ENCODE measurements at regions not wholly inside any gene's neighbourhood (a gene's known extent, or its start where the extent isn't known, plus 50 kb on each side); places are given as distances from the start of the nearest gene placed in this dataset.

DNA sequence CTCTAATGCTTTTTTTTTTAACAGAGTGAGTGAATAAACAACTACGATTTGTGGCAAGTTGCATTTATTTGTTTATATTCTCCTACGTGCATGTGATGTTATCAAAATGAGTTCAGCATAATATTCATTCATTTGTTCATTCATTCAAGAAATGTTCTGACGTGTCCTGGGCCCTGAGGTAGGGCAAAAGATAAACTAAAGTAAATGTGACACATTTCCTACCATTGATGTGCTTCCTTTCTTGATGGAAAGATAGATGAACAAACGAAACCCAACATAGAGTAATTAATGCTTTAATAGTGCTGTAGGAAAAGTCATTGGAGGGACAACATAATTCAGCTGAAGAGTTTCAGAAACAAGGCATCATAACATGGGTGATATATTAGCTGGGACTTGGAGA is 261.5 kb upstream of the KCNMB2 start:
- H3K36me3 ChIP-seq (ENCODE audit: control insufficient read depth, insufficient read depth, low read length), result no peaks in the 10 kb centered on the region
- no peak overlapping the region for H3K4me3 ChIP-seq (ENCODE audit: low read length)
- 77% methylated on average over 3 of the region's 4 CpGs for WGBS (ENCODE audit: insufficient coverage, low lambda C conversion rate)
- DNase-seq, result no peak
- H3K27me3 ChIP-seq (ENCODE audit: control insufficient read depth, insufficient read depth, low read length), result no peaks in the 10 kb centered on the region
- H3K4me1 ChIP-seq (ENCODE audit: control insufficient read depth, insufficient read depth, low read length), result peaks cover 30% of the 10 kb centered on the region
- H3K27ac ChIP-seq (ENCODE audit: low read length), result peak overlapping the region; percentile 40
- peaks cover 12% of the 10 kb centered on the region for H3K9me3 ChIP-seq (ENCODE audit: control insufficient read depth, low read depth, low read length)

DNA sequence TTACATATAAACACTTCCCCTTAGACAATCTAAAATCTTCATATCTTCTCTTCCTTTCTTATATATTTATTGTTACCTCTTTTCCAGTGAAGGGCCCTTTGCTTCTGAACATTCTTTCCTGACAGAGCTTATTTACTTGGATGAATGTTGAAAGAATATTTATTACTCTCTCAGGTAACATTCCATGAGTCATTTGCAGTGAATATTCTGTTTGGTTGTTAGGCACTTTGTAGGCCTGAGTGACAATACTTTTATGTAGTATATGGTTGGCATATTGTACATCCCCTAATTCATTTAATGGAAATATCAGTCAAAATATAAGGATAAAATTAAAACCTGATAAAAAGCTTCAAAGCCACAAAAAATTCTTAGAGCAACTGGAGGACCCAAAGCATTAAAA is 260.9 kb upstream of the KCNMB2 start:
- H3K27ac ChIP-seq (ENCODE audit: low read length), result peak overlapping the region; percentile 40
- peak; percentile 19 to 49 for DNase-seq
- no peak overlapping the region for H3K4me3 ChIP-seq (ENCODE audit: low read length)

DNA sequence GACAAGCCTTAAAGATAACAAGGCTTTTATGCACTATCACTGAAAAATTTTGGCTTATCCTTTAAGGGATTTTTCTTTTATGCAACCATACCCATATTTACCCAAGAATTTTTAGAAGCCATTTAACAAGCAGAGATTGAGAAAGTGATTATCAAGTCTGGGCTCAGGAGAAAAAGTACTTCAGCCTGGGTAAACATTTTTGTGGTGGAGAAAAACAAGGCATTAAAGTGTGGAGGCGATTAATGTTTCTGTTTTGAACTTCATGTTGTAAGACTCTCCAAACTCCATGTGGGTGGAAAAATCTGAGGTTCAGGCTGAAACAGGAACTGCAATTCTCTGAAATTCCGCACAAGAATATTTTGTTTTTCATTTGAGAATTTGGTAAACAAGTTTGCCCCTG is 260.4 kb upstream of the KCNMB2 start:
- Histone ChIP-seq H3K4me3 (ENCODE audit: low read length) (no peak overlapping the region), H3K27me3 (ENCODE audit: control insufficient read depth, insufficient read depth, low read length) (no peaks in the 10 kb centered on the region), H3K4me1 (ENCODE audit: control insufficient read depth, insufficient read depth, low read length) (peaks cover 30% of the 10 kb centered on the region), H3K36me3 (ENCODE audit: control insufficient read depth, insufficient read depth, low read length) (no peaks in the 10 kb centered on the region), H3K9me3 (ENCODE audit: control insufficient read depth, low read depth, low read length) (peaks cover 15% of the 10 kb centered on the region), H3K27ac (ENCODE audit: low read length) (peak overlapping the region; percentile 40)
- DNase-seq, result no peak
- WGBS (ENCODE audit: insufficient coverage, low lambda C conversion rate), result no CpG with 5 or more reads among the region's 2 CpGs

More for the DNA sequence above, 260.9 kb upstream of the KCNMB2 start:
- Histone ChIP-seq H3K9me3 (ENCODE audit: control insufficient read depth, low read depth, low read length) (peaks cover 12% of the 10 kb centered on the region), H3K4me1 (ENCODE audit: control insufficient read depth, insufficient read depth, low read length) (peaks cover 30% of the 10 kb centered on the region), H3K36me3 (ENCODE audit: control insufficient read depth, insufficient read depth, low read length) (no peaks in the 10 kb centered on the region), H3K27me3 (ENCODE audit: control insufficient read depth, insufficient read depth, low read length) (no peaks in the 10 kb centered on the region)

DNA sequence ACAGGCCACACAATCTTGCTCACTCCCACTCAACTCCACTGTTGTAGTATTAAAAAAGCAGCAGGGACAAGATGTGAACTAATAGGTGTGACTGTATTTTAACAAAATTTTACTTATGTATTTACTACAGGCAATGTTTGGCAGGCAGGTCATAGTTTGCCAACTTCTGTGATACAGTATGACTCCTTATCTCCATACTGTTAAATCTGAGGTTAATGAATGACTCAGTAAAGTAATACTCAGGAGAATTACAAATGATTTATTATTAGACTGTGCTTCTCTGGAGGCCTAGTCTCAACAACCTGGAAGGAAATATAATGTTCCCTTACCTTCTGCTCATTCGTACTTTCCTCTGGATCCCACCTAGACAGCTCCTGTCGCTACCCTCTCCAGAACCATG is 258.6 kb upstream of the KCNMB2 start:
- DNase-seq, result peak; percentile 57 to 83
- no peaks in the 10 kb centered on the region for H3K27me3 ChIP-seq (ENCODE audit: control insufficient read depth, insufficient read depth, low read length)
- peak overlapping the region; percentile 89 for H3K27ac ChIP-seq (ENCODE audit: low read length)
- WGBS (ENCODE audit: insufficient coverage, low lambda C conversion rate), result 27% methylated on average over 2 of the region's 2 CpGs
- H3K4me1 ChIP-seq (ENCODE audit: control insufficient read depth, insufficient read depth, low read length), result peaks cover 26% of the 10 kb centered on the region
- peaks cover 18% of the 10 kb centered on the region for H3K9me3 ChIP-seq (ENCODE audit: control insufficient read depth, low read depth, low read length)
- H3K36me3 ChIP-seq (ENCODE audit: control insufficient read depth, insufficient read depth, low read length), result no peaks in the 10 kb centered on the region
- no peak overlapping the region for H3K4me3 ChIP-seq (ENCODE audit: low read length)

DNA sequence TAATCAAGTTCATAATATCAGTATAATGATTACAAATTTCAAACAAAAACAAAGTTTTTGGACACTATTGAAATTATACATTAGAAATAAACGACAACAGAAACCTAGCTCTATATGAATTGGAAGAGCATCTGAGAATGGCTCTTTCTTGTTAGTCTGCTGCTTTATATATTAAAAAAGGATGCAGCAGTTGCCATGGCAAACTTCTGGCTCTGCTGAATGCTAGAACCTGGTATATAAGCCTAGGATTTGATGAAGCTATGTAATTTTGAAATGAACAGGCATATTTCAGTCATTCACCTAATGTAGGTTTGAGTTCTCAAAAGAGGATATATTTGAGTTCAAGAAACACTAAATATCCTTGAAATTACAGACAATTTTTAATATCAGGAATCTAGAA is 252.7 kb upstream of the KCNMB2 start:
- whole genome bisulfite sequencing (ENCODE audit: insufficient coverage, low lambda C conversion rate), result 100% methylated on average over 1 of the region's 1 CpG
- no peak overlapping the region for H3K27ac ChIP-seq (ENCODE audit: low read length)
- H3K4me1 ChIP-seq (ENCODE audit: control insufficient read depth, insufficient read depth, low read length), result no peaks in the 10 kb centered on the region
- no peak overlapping the region for H3K4me3 ChIP-seq (ENCODE audit: low read length)
- peaks cover 19% of the 10 kb centered on the region for H3K9me3 ChIP-seq (ENCODE audit: control insufficient read depth, low read depth, low read length)
- no peak for DNase-seq
- H3K36me3 ChIP-seq (ENCODE audit: control insufficient read depth, insufficient read depth, low read length), result no peaks in the 10 kb centered on the region
- no peaks in the 10 kb centered on the region for H3K27me3 ChIP-seq (ENCODE audit: control insufficient read depth, insufficient read depth, low read length)

DNA sequence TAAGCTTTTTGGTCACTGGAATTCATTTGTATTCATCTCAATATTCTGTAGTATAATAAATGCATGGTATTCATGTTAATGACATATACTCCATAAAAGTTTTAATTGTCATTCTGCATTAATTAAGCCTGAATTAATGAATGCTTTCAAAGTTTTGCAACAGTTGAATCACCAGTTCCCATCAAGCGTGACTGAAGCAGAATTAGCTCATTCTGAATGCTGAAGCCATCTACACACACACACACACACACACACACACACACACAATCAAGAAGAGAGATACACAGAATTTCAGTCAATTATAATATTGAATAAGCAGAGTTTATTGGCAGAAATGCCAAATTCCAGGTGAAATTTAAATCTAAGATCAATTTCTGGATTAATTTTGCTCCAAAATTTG is 252.1 kb upstream of the KCNMB2 start:
- Histone ChIP-seq H3K9me3 (ENCODE audit: control insufficient read depth, low read depth, low read length) (peaks cover 13% of the 10 kb centered on the region), H3K4me3 (ENCODE audit: low read length) (no peak overlapping the region), H3K4me1 (ENCODE audit: control insufficient read depth, insufficient read depth, low read length) (no peaks in the 10 kb centered on the region), H3K27ac (ENCODE audit: low read length) (no peak overlapping the region), H3K27me3 (ENCODE audit: control insufficient read depth, insufficient read depth, low read length) (no peaks in the 10 kb centered on the region), H3K36me3 (ENCODE audit: control insufficient read depth, insufficient read depth, low read length) (no peaks in the 10 kb centered on the region)
- no peak for DNase-seq
- WGBS (ENCODE audit: insufficient coverage, low lambda C conversion rate), result no CpG with 5 or more reads among the region's 1 CpG

DNA sequence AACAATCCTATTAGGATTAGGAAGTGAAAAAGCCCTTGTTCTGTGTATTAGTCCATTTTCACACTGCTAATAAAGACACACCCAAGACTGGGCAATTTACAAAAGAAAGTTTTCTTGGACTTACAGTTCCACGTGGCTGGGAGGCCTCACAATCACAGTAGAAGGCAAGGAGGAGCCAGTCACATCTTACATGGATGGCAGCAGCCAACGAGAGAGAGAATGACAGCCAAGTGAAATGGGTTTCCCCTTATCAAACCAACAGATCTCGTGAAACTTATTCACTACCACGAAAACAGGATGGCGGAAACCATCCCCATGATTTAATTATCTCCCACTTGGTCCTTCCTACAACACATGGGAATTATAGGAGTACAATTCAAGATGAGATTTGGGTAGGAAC is 248.2 kb upstream of the KCNMB2 start:
- H3K27ac ChIP-seq (ENCODE audit: low read length), result no peak overlapping the region
- 100% methylated on average over 1 of the region's 5 CpGs for WGBS (ENCODE audit: insufficient coverage, low lambda C conversion rate)
- no peaks in the 10 kb centered on the region for H3K36me3 ChIP-seq (ENCODE audit: control insufficient read depth, insufficient read depth, low read length)
- no peak for DNase-seq
- H3K27me3 ChIP-seq (ENCODE audit: control insufficient read depth, insufficient read depth, low read length), result no peaks in the 10 kb centered on the region
- peaks cover 3% of the 10 kb centered on the region for H3K9me3 ChIP-seq (ENCODE audit: control insufficient read depth, low read depth, low read length)
- H3K4me1 ChIP-seq (ENCODE audit: control insufficient read depth, insufficient read depth, low read length), result no peaks in the 10 kb centered on the region
- H3K4me3 ChIP-seq (ENCODE audit: low read length), result no peak overlapping the region

DNA sequence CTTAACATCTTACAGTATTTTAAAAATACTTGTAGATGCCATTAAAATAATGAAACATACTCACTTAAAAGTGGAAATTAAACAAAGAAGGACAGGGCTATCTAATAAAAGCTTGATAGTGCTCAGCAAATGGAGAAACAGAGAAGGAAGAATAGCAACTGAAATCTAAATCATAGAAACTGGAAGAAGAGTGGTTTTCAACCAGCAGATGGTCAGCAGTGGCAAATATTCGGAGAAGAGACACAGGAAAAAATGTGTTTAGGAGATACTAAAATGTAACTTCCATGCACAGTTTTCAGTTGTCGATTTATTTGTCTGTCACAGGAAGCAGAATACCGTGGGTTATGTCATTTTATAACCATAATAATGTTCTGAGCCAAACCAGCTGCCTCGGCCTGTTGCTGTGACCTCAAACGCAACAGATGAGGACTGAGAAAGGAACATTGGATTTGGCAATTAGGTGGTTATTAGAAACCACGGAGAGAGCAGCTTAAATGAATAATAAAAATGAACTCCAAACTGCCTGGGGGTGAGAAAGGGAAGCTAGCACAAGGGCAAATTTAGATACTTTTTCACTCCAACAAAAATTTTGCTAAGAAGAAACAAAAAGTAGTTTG is 246.6 kb upstream of the KCNMB2 start:
- Histone ChIP-seq H3K27ac (ENCODE audit: low read length) (no peak overlapping the region), H3K36me3 (ENCODE audit: control insufficient read depth, insufficient read depth, low read length) (no peaks in the 10 kb centered on the region), H3K4me1 (ENCODE audit: control insufficient read depth, insufficient read depth, low read length) (no peaks in the 10 kb centered on the region), H3K27me3 (ENCODE audit: control insufficient read depth, insufficient read depth, low read length) (no peaks in the 10 kb centered on the region), H3K4me3 (ENCODE audit: low read length) (no peak overlapping the region), H3K9me3 (ENCODE audit: control insufficient read depth, low read depth, low read length) (peaks cover 3% of the 10 kb centered on the region)
- DNase-seq, result no peak
- whole genome bisulfite sequencing (ENCODE audit: insufficient coverage, low lambda C conversion rate), result no CpG with 5 or more reads among the region's 6 CpGs

DNA sequence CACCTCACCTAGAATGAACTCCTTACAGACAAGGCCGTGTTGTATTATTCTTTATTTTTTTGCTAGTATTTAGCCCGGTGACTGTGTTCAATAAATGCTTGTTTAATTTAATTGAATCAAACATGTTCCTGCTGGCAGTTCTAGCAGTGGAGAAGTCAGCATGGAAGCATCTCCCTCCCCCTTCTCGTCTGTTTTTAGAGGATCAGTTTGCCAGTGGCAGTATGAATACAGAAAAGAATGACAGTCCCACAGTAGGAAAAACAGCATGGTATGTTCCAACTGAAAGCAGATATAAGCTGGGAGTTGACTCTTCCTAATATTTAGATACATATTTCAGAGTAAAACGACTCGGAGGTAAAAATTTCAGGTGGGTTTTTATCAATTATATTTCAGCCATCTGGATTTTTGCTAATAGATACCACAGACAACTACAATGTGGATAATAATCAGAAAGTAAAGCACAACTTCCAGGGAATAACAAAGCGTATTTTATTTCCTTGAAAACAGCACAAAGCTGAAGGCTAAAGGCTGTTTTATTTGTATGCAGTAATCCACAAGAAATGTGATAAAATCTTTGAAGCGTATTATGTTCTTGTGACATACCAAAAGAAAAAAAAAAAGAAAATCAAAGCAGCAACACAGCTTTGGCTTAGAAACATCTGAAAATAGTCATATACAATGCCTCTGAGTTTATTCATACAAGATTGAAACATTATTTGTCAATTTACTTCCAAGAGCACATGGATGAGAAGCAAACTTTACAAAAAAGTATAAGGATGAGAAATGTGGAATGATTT is 244.5 kb upstream of the KCNMB2 start:
- peaks cover 3% of the 10 kb centered on the region for H3K9me3 ChIP-seq (ENCODE audit: control insufficient read depth, low read depth, low read length)
- H3K27ac ChIP-seq (ENCODE audit: low read length), result no peak overlapping the region
- no peaks in the 10 kb centered on the region for H3K27me3 ChIP-seq (ENCODE audit: control insufficient read depth, insufficient read depth, low read length)
- DNase-seq, result no peak
- 87% methylated on average over 3 of the region's 7 CpGs for WGBS (ENCODE audit: insufficient coverage, low lambda C conversion rate)
- H3K36me3 ChIP-seq (ENCODE audit: control insufficient read depth, insufficient read depth, low read length), result no peaks in the 10 kb centered on the region
- no peaks in the 10 kb centered on the region for H3K4me1 ChIP-seq (ENCODE audit: control insufficient read depth, insufficient read depth, low read length)
- H3K4me3 ChIP-seq (ENCODE audit: low read length), result no peak overlapping the region

DNA sequence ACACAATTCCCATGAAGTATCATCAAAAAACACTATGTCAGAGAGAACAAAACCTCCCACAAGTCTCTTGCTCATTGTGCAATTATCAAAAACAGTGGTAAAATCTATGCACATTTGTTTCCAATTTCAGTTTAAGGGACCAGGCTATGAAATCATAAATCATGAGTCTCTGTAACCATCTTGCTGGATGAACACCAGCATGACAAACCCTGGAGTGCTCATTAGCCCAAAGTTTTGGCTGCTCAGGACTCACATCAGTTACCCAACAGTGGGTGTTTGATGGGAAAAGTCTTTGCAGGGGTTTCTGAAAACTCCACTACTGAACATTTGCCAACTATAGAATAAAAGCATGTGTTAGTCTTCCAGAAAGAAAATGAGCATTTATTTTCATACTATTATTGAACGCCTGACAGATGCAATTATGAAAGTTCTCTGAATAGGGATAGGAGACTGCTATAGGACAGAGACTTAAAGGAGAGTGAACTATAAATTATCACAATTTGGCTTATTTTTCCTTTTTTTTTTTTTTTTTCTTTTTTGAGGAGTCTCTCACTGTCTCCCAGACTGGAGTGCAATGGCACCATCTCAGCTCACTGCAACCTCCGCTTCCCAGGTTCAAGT is 240.8 kb upstream of the KCNMB2 start:
- no peaks in the 10 kb centered on the region for H3K9me3 ChIP-seq (ENCODE audit: control insufficient read depth, low read depth, low read length)
- no peak overlapping the region for H3K4me3 ChIP-seq (ENCODE audit: low read length)
- no CpG with 5 or more reads among the region's 2 CpGs for WGBS (ENCODE audit: insufficient coverage, low lambda C conversion rate)
- no peak overlapping the region for H3K27ac ChIP-seq (ENCODE audit: low read length)
- H3K36me3 ChIP-seq (ENCODE audit: control insufficient read depth, insufficient read depth, low read length), result no peaks in the 10 kb centered on the region
- DNase-seq, result no peak
- H3K27me3 ChIP-seq (ENCODE audit: control insufficient read depth, insufficient read depth, low read length), result no peaks in the 10 kb centered on the region
- H3K4me1 ChIP-seq (ENCODE audit: control insufficient read depth, insufficient read depth, low read length), result no peaks in the 10 kb centered on the region

All from large intestine (tissue), 3 donors.